ENCODE measurements at regions not wholly inside any gene's neighbourhood (a gene's known extent, or its start where the extent isn't known, plus 50 kb on each side); places are given as distances from the start of the nearest gene placed in this dataset.

GRCh38 chr11:70497536-70498075, 99.3 kb downstream of the CTTN start:
- no peak overlapping the region for H3K27ac ChIP-seq
- TF ChIP-seq ZFX (IDR thresholded peaks at IDR 0.05; ENCODE audit: borderline replicate concordance) (no peak), CTCF (IDR thresholded peaks at IDR 0.05) (no peak)

- TF ChIP-seq CTCF (IDR thresholded peaks at IDR 0.05) (no peak), ZFX (IDR thresholded peaks at IDR 0.05; ENCODE audit: borderline replicate concordance) (no peak)
- no peak overlapping the region for H3K27ac ChIP-seq
Measured at GRCh38 chr11:70498171-70498571, 99.8 kb downstream of the CTTN start.

- no peak overlapping the region for H3K27ac ChIP-seq
- TF ChIP-seq ZFX (IDR thresholded peaks at IDR 0.05; ENCODE audit: borderline replicate concordance) (no peak), CTCF (IDR thresholded peaks at IDR 0.05) (no peak)
Measured at GRCh38 chr11:70498976-70499801, 100.9 kb downstream of the CTTN start.

GRCh38 chr11:70500076-70500847, 101.9 kb downstream of the CTTN start:
- no peak for TF ChIP-seq CTCF (IDR thresholded peaks at IDR 0.05)
- H3K27ac ChIP-seq, result no peak overlapping the region

- H3K27ac ChIP-seq, result no peak overlapping the region
- TF ChIP-seq CTCF (IDR thresholded peaks at IDR 0.05) (no peak), ZFX (IDR thresholded peaks at IDR 0.05; ENCODE audit: borderline replicate concordance) (no peak)
Measured at GRCh38 chr11:70501051-70501901, 102.9 kb downstream of the CTTN start.

GRCh38 chr11:70501933-70502540, 103.7 kb downstream of the CTTN start:
- TF ChIP-seq CTCF (IDR thresholded peaks at IDR 0.05) (no peak), ZFX (IDR thresholded peaks at IDR 0.05; ENCODE audit: borderline replicate concordance) (no peak)
- no peak overlapping the region for H3K27ac ChIP-seq
